Endothelial cell of umbilical vein (primary cell): ENCODE measurements at regions not wholly inside any gene's neighbourhood (a gene's known extent, or its start where the extent isn't known, plus 50 kb on each side); places are given as distances from the start of the nearest gene placed in this dataset.

Experiments
- BruUV-seq: library from RNA; stranded (reverse); fragments of 400-500 nt; replicated peaks from 2 replicates; lab custom pipeline; 2021; lab: Mats Ljungman, UMichigan
- CTCF ChIA-PET: fragments of 300-600, 350-600 bp; sonication (Branson Sonifier 250); formaldehyde crosslinking; loops from one replicate; lab custom pipeline; 2021; ENCODE audit warnings: antibody characterized with exemption, inconsistent platforms; lab: Charles Lee
- POLR2A ChIA-PET: fragments of 300-600, 350-600 bp; sonication (Branson Sonifier 250); formaldehyde crosslinking; loops from one replicate; lab custom pipeline; 2021; ENCODE audit warnings: antibody characterized with exemption, inconsistent platforms; lab: Charles Lee
- DNase-seq: peaks from one replicate; pipeline ENCODE4 v3.0.0-alpha.2; 2011; ENCODE audit warnings: low read depth, low spot score
- FAIRE-seq: peaks from 2 replicates; lab custom pipeline; 2011; peaks lifted over from hg19 to GRCh38; lab: Jason Lieb, UNC
- H2AFZ ChIP-seq: 2 replicates; pipeline ENCODE4 v1.6.0; 2012; ENCODE audit warnings: low read depth, low read length, control low read depth, inconsistent platforms
- H3K27ac ChIP-seq: 2 replicates; pipeline ENCODE4 v1.5.1; 2011; ENCODE audit warnings: low read depth, mild to moderate bottlenecking, control low read depth, low read length, moderate library complexity; ENCODE audit not compliant: insufficient read depth
- H3K27me3 ChIP-seq, 2 experiments: 2 replicates each; pipeline versions ENCODE4 v1.6.0 to v1.6.1; 2011; ENCODE audit warnings: low read length in 2 of 2, mixed read lengths in 1 of 2; ENCODE audit not compliant: control insufficient read depth in 2 of 2, insufficient read depth in 2 of 2
- H3K36me3 ChIP-seq, 2 experiments: 2 replicates in 1 of 2; 3 replicates in 1 of 2; pipeline ENCODE4 v1.5.1; 2011; ENCODE audit warnings: low read length in 2 of 2, mild to moderate bottlenecking in 1 of 2, moderate library complexity in 1 of 2; ENCODE audit not compliant: control insufficient read depth in 2 of 2, insufficient read depth in 2 of 2; ENCODE audit errors: extremely low read depth in 1 of 2
- H3K4me1 ChIP-seq: 3 replicates; pipeline ENCODE4 v1.5.1; 2011; ENCODE audit warnings: mild to moderate bottlenecking, low read length; ENCODE audit not compliant: control insufficient read depth, insufficient read depth; ENCODE audit errors: extremely low read depth
- H3K4me2 ChIP-seq: 2 replicates; pipeline ENCODE4 v1.6.1; 2011; ENCODE audit warnings: low read length, control low read depth, mixed read lengths; ENCODE audit not compliant: insufficient read depth
- H3K4me3 ChIP-seq, 3 experiments: fragments of 200-600 bp in 1 of 3; sonication (generic), shearing (Covaris generic) in 1 of 3; replicated peaks in 1 of 3; 2 replicates each; pipeline ENCODE4 v1.5.1; 2011 to 2016; ENCODE audit warnings: control low read depth in 3 of 3, low read length in 3 of 3, mild to moderate bottlenecking in 2 of 3, inconsistent platforms in 1 of 3, low read depth in 1 of 3, moderate library complexity in 1 of 3; ENCODE audit not compliant: insufficient read depth in 1 of 3
- H3K79me2 ChIP-seq: 2 replicates; pipeline ENCODE4 v1.6.0; 2012; ENCODE audit warnings: low read length, inconsistent platforms; ENCODE audit not compliant: control insufficient read depth, insufficient read depth
- H3K9ac ChIP-seq: replicated peaks from 2 replicates; pipeline ENCODE3; 2011; ENCODE audit warnings: low read length, control low read depth; ENCODE audit not compliant: insufficient read depth; ENCODE audit errors: extremely low read depth
- H3K9me1 ChIP-seq: replicated peaks from 3 replicates; pipeline ENCODE4 v1.6.0; 2011; ENCODE audit warnings: mild to moderate bottlenecking, low read length; ENCODE audit not compliant: control insufficient read depth, insufficient read depth; ENCODE audit errors: extremely low read depth
- H3K9me3 ChIP-seq: replicated peaks from 2 replicates; pipeline ENCODE4 v1.5.1; 2012; ENCODE audit warnings: low read length, inconsistent platforms; ENCODE audit not compliant: control insufficient read depth, insufficient read depth
- H4K20me1 ChIP-seq: replicated peaks from 2 replicates; pipeline ENCODE3; 2011; ENCODE audit warnings: mild to moderate bottlenecking, low read length; ENCODE audit not compliant: control insufficient read depth, insufficient read depth; ENCODE audit errors: extremely low read depth
- EZH2 ChIP-seq: IDR thresholded peaks from 2 replicates; pipeline ENCODE4 v1.6.1; 2012; ENCODE audit warnings: borderline replicate concordance, low read depth, mild to moderate bottlenecking, moderate library complexity, low read length, inconsistent platforms; ENCODE audit not compliant: severe bottlenecking
- FOS ChIP-seq: IDR thresholded peaks from 2 replicates; pipeline ENCODE4 v1.6.1; 2011; ENCODE audit warnings: mild to moderate bottlenecking, low read length, moderate library complexity, borderline replicate concordance; ENCODE audit not compliant: insufficient read depth
- GATA2 ChIP-seq: IDR thresholded peaks from 2 replicates; pipeline ENCODE4 v1.7.0; 2011; ENCODE audit warnings: low read depth, mild to moderate bottlenecking, moderate library complexity, mixed read lengths, low read length; ENCODE audit not compliant: insufficient read length, insufficient read depth
- JUN ChIP-seq: IDR thresholded peaks from 2 replicates; pipeline ENCODE4 v1.6.1; 2011; ENCODE audit warnings: borderline replicate concordance, low read depth; ENCODE audit not compliant: insufficient read length, insufficient read depth
- MYC ChIP-seq: IDR thresholded peaks from one replicate; pipeline ENCODE4 v1.6.1; 2011; ENCODE audit warnings: mild to moderate bottlenecking, low read depth, low read length
- POLR2A ChIP-seq: IDR thresholded peaks from 2 replicates; pipeline ENCODE4 v1.6.1; 2012; ENCODE audit warnings: low read depth, mild to moderate bottlenecking, control low read depth, low read length
- POLR2AphosphoS5 ChIP-seq: IDR thresholded peaks from 2 replicates; pipeline ENCODE4 v1.6.1; 2012; ENCODE audit warnings: low read depth, mild to moderate bottlenecking, control low read depth, low read length, moderate library complexity; ENCODE audit not compliant: insufficient read depth
- dilution Hi-C: fragments of 300-500 bp; cut with MboI; formaldehyde crosslinking; loops from one replicate; pipeline ENCODE4 v1.15.0; 2019; ENCODE audit warnings: low sequenced_read_pairs; ENCODE audit not compliant: extremely low pct_ligation_motif_present
- intact Hi-C: fragments of 100-400 bp; cut with micrococcal nuclease; formaldehyde crosslinking; loops from one replicate; pipeline ENCODE4 v1.10.0; 2022
- TF ChIP-seq, protein P1 (sequence below), 2 donors: IDR thresholded peaks; 1 replicate in 1 of 2; 2 replicates in 1 of 2; pipeline ENCODE4 v1.5.1; 2011; ENCODE audit warnings: low read length in 2 of 2, mild to moderate bottlenecking in 2 of 2, moderate library complexity in 2 of 2, control low read depth in 1 of 2, inconsistent platforms in 1 of 2, low read depth in 1 of 2; ENCODE audit not compliant: insufficient read depth in 1 of 2; ENCODE audit errors: extremely low read depth in 1 of 2
- TF ChIP-seq, protein P2 (sequence below): IDR thresholded peaks from 2 replicates; pipeline ENCODE4 v1.6.1; 2011; ENCODE audit not compliant: insufficient read depth, insufficient read length

DNA sequence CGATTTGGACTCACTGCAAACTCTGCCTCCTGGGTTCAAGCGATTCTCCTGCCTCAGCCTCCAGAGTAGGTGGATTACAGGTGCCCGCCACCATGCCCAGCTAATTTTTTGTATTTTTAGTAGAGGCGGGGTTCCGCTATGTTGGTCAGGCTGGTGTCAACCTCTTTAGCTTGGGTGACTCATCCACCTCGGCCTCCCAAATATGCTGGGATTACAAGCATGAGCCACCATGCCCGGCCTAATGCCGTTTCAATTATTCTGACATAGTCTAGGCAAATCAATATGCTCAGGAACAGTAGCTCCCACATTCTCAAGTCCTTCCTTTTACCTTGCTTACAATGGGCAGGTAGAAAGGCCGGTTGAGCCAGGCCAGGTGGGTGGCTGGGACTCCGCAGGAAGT is 82.0 kb upstream of the EEA1 start:
- Histone ChIP-seq H3K27ac (no peak overlapping the region), H3K9me3 (no peaks in the 10 kb centered on the region), H3K4me1 (peaks cover 35% of the 10 kb centered on the region), H3K9me1 (no peaks in the 10 kb centered on the region), H2AFZ (no peak overlapping the region), H3K27me3 (no peaks in the 10 kb centered on the region), H3K9ac (no peak overlapping the region), H3K36me3 (no peaks in the 10 kb centered on the region), H3K4me2 (no peak overlapping the region), H3K4me3 (no peak overlapping the region), H3K79me2 (no peaks in the 10 kb centered on the region), H4K20me1 (no peaks in the 10 kb centered on the region)
- no TSS peak for BruUV-seq
- ChIA-PET CTCF (interaction anchor here (1.0 to 1.9 kb wide), 6 partner anchors 8 to 409 kb away, joined by 3 to 9 read pairs (median 4); no protein-coding TSS in a partner anchor), POLR2A (no interaction called here)
- intact Hi-C loops (no loop called here), dilution Hi-C loops (loop anchor here (25.0 kb wide), 1 partner anchor 376 kb away; the partner anchor contains the start of gene NUDT4)
- FAIRE-seq (no peak), DNase-seq (no peak)
- no peak for TF ChIP-seq MYC
- TF ChIP-seq, protein P1, sequence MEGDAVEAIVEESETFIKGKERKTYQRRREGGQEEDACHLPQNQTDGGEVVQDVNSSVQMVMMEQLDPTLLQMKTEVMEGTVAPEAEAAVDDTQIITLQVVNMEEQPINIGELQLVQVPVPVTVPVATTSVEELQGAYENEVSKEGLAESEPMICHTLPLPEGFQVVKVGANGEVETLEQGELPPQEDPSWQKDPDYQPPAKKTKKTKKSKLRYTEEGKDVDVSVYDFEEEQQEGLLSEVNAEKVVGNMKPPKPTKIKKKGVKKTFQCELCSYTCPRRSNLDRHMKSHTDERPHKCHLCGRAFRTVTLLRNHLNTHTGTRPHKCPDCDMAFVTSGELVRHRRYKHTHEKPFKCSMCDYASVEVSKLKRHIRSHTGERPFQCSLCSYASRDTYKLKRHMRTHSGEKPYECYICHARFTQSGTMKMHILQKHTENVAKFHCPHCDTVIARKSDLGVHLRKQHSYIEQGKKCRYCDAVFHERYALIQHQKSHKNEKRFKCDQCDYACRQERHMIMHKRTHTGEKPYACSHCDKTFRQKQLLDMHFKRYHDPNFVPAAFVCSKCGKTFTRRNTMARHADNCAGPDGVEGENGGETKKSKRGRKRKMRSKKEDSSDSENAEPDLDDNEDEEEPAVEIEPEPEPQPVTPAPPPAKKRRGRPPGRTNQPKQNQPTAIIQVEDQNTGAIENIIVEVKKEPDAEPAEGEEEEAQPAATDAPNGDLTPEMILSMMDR (IDR thresholded peaks at IDR 0.05; ENCODE audit: extremely low read depth in 1 of 2, insufficient read depth in 1 of 2, low read depth in 1 of 2, low read length in 2 of 2), result no peak
- no peak for TF ChIP-seq GATA2
- TF ChIP-seq POLR2AphosphoS5, result no peak
- TF ChIP-seq JUN, result no peak
- TF ChIP-seq EZH2, result no peak
- TF ChIP-seq, protein P2, sequence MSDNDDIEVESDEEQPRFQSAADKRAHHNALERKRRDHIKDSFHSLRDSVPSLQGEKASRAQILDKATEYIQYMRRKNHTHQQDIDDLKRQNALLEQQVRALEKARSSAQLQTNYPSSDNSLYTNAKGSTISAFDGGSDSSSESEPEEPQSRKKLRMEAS, result no peak
- no peak for TF ChIP-seq FOS
- no peak for TF ChIP-seq POLR2A
